ENCODE measurements at regions not wholly inside any gene's neighbourhood (a gene's known extent, or its start where the extent isn't known, plus 50 kb on each side); places are given as distances from the start of the nearest gene placed in this dataset.

GRCh38 chr14:32259368-32260013, 56.4 kb upstream of the RNU6-8 start:
- no peaks in the 10 kb centered on the region for H3K36me3 ChIP-seq
- no peak overlapping the region for H3K27ac ChIP-seq
- H3K9me3 ChIP-seq: peaks cover 0 to 15% (median 10%) of the 10 kb centered on the region in 12 donors
- DNase-seq: no peak
- no peak overlapping the region for H3K4me3 ChIP-seq
- intact Hi-C loops (cut with DNase I): loop anchor here in 4 of 10 donors (5.0 to 10.0 kb wide), 3 partner anchors 208 to 295 kb away; no protein-coding TSS in a partner anchor
- no peak for TF ChIP-seq POLR2A (IDR thresholded peaks at IDR 0.05)
- no peak for TF ChIP-seq CTCF (IDR thresholded peaks at IDR 0.05)
- no peaks in the 10 kb centered on the region for H3K27me3 ChIP-seq
- peak in 1 of 4 donors; percentile 28 for ATAC-seq
- peaks cover 0 to 32% (median 9%) of the 10 kb centered on the region in 12 donors for H3K4me1 ChIP-seq

GRCh38 chr14:32263939-32264567, 61.0 kb upstream of the RNU6-8 start:
- Histone ChIP-seq H3K27me3 (no peaks in the 10 kb centered on the region), H3K36me3 (no peaks in the 10 kb centered on the region), H3K4me3 (no peak overlapping the region), H3K4me1 (peaks cover 0 to 11% (median under 1%) of the 10 kb centered on the region in 12 donors), H3K9me3 (peaks cover 0 to 33% (median 12%) of the 10 kb centered on the region in 12 donors), H3K27ac (no peak overlapping the region)
- intact Hi-C loops (cut with DNase I): no loop called here
- TF ChIP-seq POLR2A (IDR thresholded peaks at IDR 0.05): no peak
- TF ChIP-seq CTCF (IDR thresholded peaks at IDR 0.05): no peak
- ATAC-seq (no peak), DNase-seq (no peak)
- 47 to 97% (median 56%) methylated on average over 1 of the region's 1 CpG for WGBS, 4 donors

- TF ChIP-seq CTCF (IDR thresholded peaks at IDR 0.05): no peak
- TF ChIP-seq POLR2A (IDR thresholded peaks at IDR 0.05): no peak
- no peaks in the 10 kb centered on the region for H3K4me1 ChIP-seq
- ATAC-seq (no peak), DNase-seq (no peak)
- WGBS, 4 donors: 84 to 92% (median 85%) methylated on average over 2 of the region's 2 CpGs
- peaks cover 0 to 33% (median 12%) of the 10 kb centered on the region in 12 donors for H3K9me3 ChIP-seq
- H3K36me3 ChIP-seq: no peaks in the 10 kb centered on the region
- intact Hi-C loops (cut with DNase I): no loop called here
- H3K27ac ChIP-seq: no peak overlapping the region
- no peaks in the 10 kb centered on the region for H3K27me3 ChIP-seq
- no peak overlapping the region for H3K4me3 ChIP-seq
Observed at GRCh38 chr14:32265584-32265983, 62.5 kb upstream of the RNU6-8 start.

- WGBS, 4 donors: 70 to 87% (median 81%) methylated on average over 3 of the region's 3 CpGs
- Histone ChIP-seq H3K27ac (no peak overlapping the region), H3K9me3 (peaks cover 0 to 14% (median 0%) of the 10 kb centered on the region in 12 donors), H3K4me3 (no peak overlapping the region), H3K36me3 (no peaks in the 10 kb centered on the region), H3K4me1 (peaks cover 0 to 2% (median 0%) of the 10 kb centered on the region in 12 donors), H3K27me3 (no peaks in the 10 kb centered on the region)
- DNase-seq (no peak), ATAC-seq (no peak)
- TF ChIP-seq CTCF (IDR thresholded peaks at IDR 0.05) (no peak), POLR2A (IDR thresholded peaks at IDR 0.05) (no peak)
- intact Hi-C loops (cut with DNase I): no loop called here
Observed at GRCh38 chr14:32277998-32278397, 51.1 kb upstream of the AKAP6 start.
